Testis (tissue), 2 donors: ENCODE measurements at regions not wholly inside any gene's neighbourhood (a gene's known extent, or its start where the extent isn't known, plus 50 kb on each side); places are given as distances from the start of the nearest gene placed in this dataset.

ENCODE experiments used
- POLR2A ChIP-seq: fragments of 450-650 bp; IDR thresholded peaks from one replicate; pipeline ENCODE4 v1.6.1; 2017; ENCODE audit warnings: antibody characterized with exemption, mild to moderate bottlenecking, moderate library complexity
- TF ChIP-seq, protein P1 (sequence below), 3 experiments: fragments of 450-650 bp in 2 of 3; fragments of 200-600 bp in 1 of 3; sonication (generic) in 1 of 3; IDR thresholded peaks; one replicate each; pipeline ENCODE4 v1.5.1; 2016 to 2019; ENCODE audit warnings: antibody characterized with exemption in 3 of 3, mild to moderate bottlenecking in 2 of 3, moderate library complexity in 1 of 3

DNA sequence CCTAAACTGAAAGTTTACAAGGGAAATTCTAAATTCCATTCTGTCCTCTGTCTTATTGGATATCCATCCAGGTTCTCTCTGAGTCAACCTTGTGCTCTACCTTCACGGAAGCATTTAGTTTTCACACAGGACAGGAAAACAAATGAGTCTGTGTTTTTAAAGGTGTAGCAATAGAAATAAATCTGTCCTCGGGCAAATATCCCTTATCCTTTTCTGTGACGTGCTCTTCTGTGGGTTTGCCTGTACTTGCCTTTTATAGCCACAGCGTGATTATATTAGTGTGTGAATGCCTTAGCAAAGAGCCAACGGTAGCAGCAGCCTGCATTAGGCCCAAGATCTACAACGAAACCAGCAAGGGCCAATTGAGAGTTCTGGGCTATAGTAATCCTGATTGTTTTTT lies 127.2 kb upstream of the PLSCR5 start:
- TF ChIP-seq, protein P1, sequence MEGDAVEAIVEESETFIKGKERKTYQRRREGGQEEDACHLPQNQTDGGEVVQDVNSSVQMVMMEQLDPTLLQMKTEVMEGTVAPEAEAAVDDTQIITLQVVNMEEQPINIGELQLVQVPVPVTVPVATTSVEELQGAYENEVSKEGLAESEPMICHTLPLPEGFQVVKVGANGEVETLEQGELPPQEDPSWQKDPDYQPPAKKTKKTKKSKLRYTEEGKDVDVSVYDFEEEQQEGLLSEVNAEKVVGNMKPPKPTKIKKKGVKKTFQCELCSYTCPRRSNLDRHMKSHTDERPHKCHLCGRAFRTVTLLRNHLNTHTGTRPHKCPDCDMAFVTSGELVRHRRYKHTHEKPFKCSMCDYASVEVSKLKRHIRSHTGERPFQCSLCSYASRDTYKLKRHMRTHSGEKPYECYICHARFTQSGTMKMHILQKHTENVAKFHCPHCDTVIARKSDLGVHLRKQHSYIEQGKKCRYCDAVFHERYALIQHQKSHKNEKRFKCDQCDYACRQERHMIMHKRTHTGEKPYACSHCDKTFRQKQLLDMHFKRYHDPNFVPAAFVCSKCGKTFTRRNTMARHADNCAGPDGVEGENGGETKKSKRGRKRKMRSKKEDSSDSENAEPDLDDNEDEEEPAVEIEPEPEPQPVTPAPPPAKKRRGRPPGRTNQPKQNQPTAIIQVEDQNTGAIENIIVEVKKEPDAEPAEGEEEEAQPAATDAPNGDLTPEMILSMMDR (IDR thresholded peaks at IDR 0.05), result no peak
- TF ChIP-seq POLR2A, result no peak
